ENCODE measurements at regions not wholly inside any gene's neighbourhood (a gene's known extent, or its start where the extent isn't known, plus 50 kb on each side); places are given as distances from the start of the nearest gene placed in this dataset.

DNA sequence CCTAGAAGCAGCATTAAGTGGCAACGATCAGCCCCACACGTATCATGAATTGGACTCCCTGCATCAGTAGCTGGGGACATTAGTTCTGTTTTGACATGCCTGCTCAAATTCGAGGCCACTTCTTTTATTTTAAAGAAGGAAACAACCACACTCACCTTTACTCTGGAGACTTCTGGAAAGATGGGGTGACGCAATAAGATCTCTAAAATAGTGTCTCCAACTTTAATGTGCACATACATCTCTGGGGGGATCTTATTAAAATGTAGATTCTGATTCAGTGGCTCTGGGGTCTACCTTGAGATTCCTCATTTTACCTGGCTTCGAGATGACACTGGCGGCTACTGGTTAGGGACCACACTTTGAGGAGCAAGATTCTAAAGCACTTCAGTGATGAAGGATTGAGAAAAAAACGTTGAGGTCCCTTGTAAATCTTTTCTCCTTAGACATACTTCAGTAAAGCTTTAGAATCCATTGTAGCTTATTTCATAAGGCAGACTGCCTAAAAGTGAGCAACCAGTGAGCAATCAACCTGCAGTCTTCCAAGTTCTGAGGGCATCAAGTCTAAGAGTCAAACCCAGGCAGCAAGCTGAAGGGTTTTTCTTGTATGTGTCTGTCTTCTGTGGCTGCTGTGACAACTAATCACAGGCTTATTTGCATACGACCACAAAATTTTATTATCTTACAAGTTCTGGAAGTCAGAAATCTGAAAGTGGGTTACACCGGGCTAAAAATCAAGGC is 718.6 kb upstream of the TBX3 start:
- Histone ChIP-seq H3K9me3 (no peaks in the 10 kb centered on the region), H3K36me3 (no peaks in the 10 kb centered on the region), H3K4me3 (no peak overlapping the region), H3K27ac (no peak overlapping the region), H3K27me3 (no peaks in the 10 kb centered on the region), H3K4me1 (no peaks in the 10 kb centered on the region)
- DNase-seq = no peak
- TF ChIP-seq, protein P1, sequence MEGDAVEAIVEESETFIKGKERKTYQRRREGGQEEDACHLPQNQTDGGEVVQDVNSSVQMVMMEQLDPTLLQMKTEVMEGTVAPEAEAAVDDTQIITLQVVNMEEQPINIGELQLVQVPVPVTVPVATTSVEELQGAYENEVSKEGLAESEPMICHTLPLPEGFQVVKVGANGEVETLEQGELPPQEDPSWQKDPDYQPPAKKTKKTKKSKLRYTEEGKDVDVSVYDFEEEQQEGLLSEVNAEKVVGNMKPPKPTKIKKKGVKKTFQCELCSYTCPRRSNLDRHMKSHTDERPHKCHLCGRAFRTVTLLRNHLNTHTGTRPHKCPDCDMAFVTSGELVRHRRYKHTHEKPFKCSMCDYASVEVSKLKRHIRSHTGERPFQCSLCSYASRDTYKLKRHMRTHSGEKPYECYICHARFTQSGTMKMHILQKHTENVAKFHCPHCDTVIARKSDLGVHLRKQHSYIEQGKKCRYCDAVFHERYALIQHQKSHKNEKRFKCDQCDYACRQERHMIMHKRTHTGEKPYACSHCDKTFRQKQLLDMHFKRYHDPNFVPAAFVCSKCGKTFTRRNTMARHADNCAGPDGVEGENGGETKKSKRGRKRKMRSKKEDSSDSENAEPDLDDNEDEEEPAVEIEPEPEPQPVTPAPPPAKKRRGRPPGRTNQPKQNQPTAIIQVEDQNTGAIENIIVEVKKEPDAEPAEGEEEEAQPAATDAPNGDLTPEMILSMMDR (IDR thresholded peaks at IDR 0.05) = no peak
- no peak for TF ChIP-seq POLR2A (IDR thresholded peaks at IDR 0.05)

DNA sequence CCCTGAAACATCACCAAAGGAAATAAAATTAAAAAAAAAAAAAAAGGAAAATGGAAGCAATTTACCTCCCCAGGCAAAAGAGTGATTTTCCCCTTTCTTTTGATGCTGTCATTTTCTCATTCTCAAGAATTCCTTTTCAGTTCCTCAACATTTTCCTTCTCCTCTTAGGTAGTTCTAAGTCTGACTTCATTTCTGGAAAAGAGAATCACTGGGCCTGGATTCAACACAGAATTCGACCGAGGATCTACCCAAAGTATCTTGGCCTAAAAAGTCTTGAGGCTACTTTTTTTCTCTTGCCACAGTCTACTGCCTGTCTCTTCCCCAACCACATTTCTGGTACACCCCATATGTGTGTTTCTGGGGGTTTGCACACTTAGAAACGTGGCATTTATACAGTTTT is 717.8 kb upstream of the TBX3 start:
- H3K27ac ChIP-seq = no peak overlapping the region
- H3K4me1 ChIP-seq = no peaks in the 10 kb centered on the region
- no peak overlapping the region for H3K4me3 ChIP-seq
- no peaks in the 10 kb centered on the region for H3K36me3 ChIP-seq
- peaks cover 0 to 2% (median 0%) of the 10 kb centered on the region in 4 donors for H3K9me3 ChIP-seq
- TF ChIP-seq, protein P1 (IDR thresholded peaks at IDR 0.05) = no peak
- no peak for TF ChIP-seq POLR2A (IDR thresholded peaks at IDR 0.05)
- no peaks in the 10 kb centered on the region for H3K27me3 ChIP-seq
- no peak for DNase-seq

DNA sequence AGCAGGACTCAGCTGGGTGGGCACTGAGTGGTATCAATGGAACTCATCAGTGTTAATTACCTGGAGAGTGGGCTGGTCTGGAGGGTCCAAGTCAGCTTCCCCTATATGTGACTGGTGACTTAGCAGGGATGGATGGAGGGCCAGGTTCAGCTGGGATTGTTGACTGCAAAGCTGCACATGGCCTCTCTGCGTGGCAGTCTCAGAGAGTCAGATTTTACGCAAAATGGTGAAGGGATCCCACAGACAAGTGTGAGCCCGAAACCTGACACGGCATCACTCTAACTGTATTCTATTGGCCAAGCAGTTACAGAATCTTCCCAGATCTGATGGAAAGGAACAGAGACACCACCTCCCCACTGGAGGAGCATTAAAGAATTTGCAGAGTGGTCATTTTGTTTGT is 716.0 kb upstream of the TBX3 start:
- no peak overlapping the region for H3K27ac ChIP-seq
- peaks cover 0 to 7% (median 0%) of the 10 kb centered on the region in 4 donors for H3K9me3 ChIP-seq
- no peaks in the 10 kb centered on the region for H3K36me3 ChIP-seq
- TF ChIP-seq, protein P1 (IDR thresholded peaks at IDR 0.05) = no peak
- TF ChIP-seq POLR2A (IDR thresholded peaks at IDR 0.05) = no peak
- no peaks in the 10 kb centered on the region for H3K4me1 ChIP-seq
- no peak for DNase-seq
- H3K27me3 ChIP-seq = no peaks in the 10 kb centered on the region
- no peak overlapping the region for H3K4me3 ChIP-seq

DNA sequence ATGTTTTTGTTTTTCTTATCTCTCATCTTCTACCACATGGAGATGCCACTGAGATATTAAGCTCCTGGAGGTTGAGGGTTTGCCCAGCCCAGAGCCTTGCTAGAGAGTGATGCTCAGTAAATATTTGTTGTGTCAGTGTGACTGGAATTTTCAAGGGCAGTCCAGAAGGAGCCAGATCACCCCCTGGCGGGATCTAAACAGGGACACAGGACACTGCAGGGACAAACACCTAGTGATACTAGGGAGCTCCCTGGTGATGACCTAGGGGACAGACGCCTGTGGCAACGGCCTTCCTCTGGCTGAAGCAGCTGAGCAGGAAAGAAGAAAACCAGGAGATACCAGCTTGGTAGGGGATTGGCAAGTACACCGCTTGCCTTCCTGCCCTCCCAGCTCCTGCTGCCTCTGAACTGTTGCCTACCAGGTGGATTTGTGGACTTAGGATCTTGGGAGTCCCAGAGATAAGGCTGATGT is 714.4 kb upstream of the TBX3 start:
- DNase-seq = peak in 2 of 3 donors; percentile 48 to 50
- no peaks in the 10 kb centered on the region for H3K36me3 ChIP-seq
- no peak overlapping the region for H3K27ac ChIP-seq
- TF ChIP-seq, protein P1 (IDR thresholded peaks at IDR 0.05) = peak in 3 of 6 experiments; percentile 39 to 47 (median 44)
- TF ChIP-seq POLR2A (IDR thresholded peaks at IDR 0.05) = no peak
- no peaks in the 10 kb centered on the region for H3K4me1 ChIP-seq
- H3K4me3 ChIP-seq = no peak overlapping the region
- H3K9me3 ChIP-seq = peaks cover 0 to 7% (median 0%) of the 10 kb centered on the region in 4 donors
- H3K27me3 ChIP-seq = no peaks in the 10 kb centered on the region

DNA sequence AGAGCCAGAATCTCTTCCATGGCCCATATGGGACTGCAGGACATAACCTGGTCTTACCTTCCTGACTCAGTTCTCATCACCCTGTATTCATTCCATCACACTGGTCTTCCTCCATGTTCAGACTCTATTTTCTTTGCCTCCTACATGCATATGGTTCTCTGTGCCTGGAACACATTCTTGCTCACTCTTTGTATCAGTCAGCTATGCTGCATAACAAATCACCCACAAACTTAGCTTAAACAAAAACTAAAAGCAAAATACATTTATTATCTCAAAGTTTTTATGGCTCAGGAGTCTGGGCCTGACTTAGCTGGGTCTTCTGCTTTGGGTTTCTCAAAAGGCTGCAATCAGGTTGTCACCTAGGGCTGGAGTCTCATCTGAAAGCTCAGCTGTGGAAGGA is 712.6 kb upstream of the TBX3 start:
- Histone ChIP-seq H3K9me3 (peaks cover 0 to 7% (median 0%) of the 10 kb centered on the region in 4 donors), H3K36me3 (no peaks in the 10 kb centered on the region), H3K4me3 (no peak overlapping the region), H3K27ac (no peak overlapping the region), H3K27me3 (no peaks in the 10 kb centered on the region), H3K4me1 (no peaks in the 10 kb centered on the region)
- no peak for DNase-seq
- TF ChIP-seq POLR2A (IDR thresholded peaks at IDR 0.05) = no peak

DNA sequence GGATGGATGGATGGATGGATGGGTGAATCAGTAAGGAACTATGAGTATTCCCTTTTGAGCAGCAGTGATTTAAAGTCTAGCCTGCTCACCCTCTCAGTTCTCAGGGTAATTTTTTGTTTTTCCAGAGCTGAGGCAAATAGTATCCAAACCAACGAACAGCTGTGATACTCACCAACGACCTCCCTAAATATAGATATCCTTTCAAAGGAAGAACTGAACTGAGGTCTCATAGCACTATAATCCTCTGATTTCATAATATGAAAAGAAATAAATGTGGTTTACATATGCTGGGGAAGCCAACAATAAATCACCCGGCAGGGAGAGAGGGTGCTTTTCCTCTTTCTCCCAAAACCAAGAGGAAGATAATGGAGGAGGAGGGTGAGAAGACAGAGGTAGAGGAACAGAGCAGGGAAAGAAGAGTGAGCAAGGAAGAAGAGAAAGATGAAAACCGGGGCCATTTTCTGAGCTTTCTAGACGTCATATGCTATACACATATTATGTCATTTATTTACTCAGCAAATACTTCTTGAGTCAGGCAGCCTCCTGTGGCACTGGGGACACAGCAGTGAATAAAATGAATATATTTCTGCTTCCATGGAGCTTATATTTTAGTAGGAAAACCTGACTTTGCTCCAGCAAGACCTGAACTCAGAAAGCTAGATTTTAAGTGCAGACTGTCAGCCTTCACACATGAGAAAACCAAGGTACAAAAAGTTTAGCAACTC is 710.7 kb upstream of the TBX3 start:
- no peak for DNase-seq
- Histone ChIP-seq H3K27me3 (no peaks in the 10 kb centered on the region), H3K27ac (no peak overlapping the region), H3K4me3 (no peak overlapping the region), H3K4me1 (no peaks in the 10 kb centered on the region), H3K36me3 (no peaks in the 10 kb centered on the region), H3K9me3 (peaks cover 0 to 7% (median 0%) of the 10 kb centered on the region in 4 donors)
- TF ChIP-seq POLR2A (IDR thresholded peaks at IDR 0.05) = no peak
- TF ChIP-seq, protein P1 (IDR thresholded peaks at IDR 0.05) = no peak

Data from Peyer's patch (tissue), 4 donors.